HG03097 (cell line): ENCODE measurements at regions not wholly inside any gene's neighbourhood (a gene's known extent, or its start where the extent isn't known, plus 50 kb on each side); places are given as distances from the start of the nearest gene placed in this dataset.

Source experiments
- ATAC-seq: cut with Tn5 transposase; IDR thresholded peaks from one replicate; pipeline ENCODE4 v1.9.1; 2021; ENCODE audit not compliant: unreplicated experiment, low FRiP score

GRCh38 chr18:75931079-75931478, 503.6 kb upstream of the SMIM21 start:
- no peak for ATAC-seq

- no peak for ATAC-seq
Observed at GRCh38 chr18:75928706-75929105, 501.2 kb upstream of the SMIM21 start.

GRCh38 chr18:75927791-75928190, 500.3 kb upstream of the SMIM21 start:
- no peak for ATAC-seq

GRCh38 chr18:75926811-75927210, 499.3 kb upstream of the SMIM21 start:
- ATAC-seq = no peak

GRCh38 chr18:75923169-75923568, 495.7 kb upstream of the SMIM21 start:
- ATAC-seq = no peak

GRCh38 chr18:75916624-75916982, 489.1 kb upstream of the SMIM21 start:
- ATAC-seq = no peak

GRCh38 chr18:75915941-75916623, 488.6 kb upstream of the SMIM21 start:
- ATAC-seq = no peak

- ATAC-seq = no peak
Observed at GRCh38 chr18:75912829-75913228, 485.3 kb upstream of the SMIM21 start.

- ATAC-seq = no peak
Observed at GRCh38 chr18:75904416-75904815, 476.9 kb upstream of the SMIM21 start.

GRCh38 chr18:75898651-75899050, 471.1 kb upstream of the SMIM21 start:
- ATAC-seq = no peak

- ATAC-seq = no peak
Observed at GRCh38 chr18:75897386-75897785, 469.9 kb upstream of the SMIM21 start.

- no peak for ATAC-seq
Observed at GRCh38 chr18:75896865-75897264, 469.4 kb upstream of the SMIM21 start.

- ATAC-seq = no peak
Observed at GRCh38 chr18:75895135-75895534, 467.6 kb upstream of the SMIM21 start.

- ATAC-seq = no peak
Observed at GRCh38 chr18:75884728-75885127, 457.2 kb upstream of the SMIM21 start.

- no peak for ATAC-seq
Observed at GRCh38 chr18:75880925-75881504, 453.5 kb upstream of the SMIM21 start.

GRCh38 chr18:75880266-75880665, 452.8 kb upstream of the SMIM21 start:
- no peak for ATAC-seq

- no peak for ATAC-seq
Observed at GRCh38 chr18:75879196-75879595, 451.7 kb upstream of the SMIM21 start.

GRCh38 chr18:75875559-75875958, 448.1 kb upstream of the SMIM21 start:
- ATAC-seq = no peak

GRCh38 chr18:75874401-75875089, 447.0 kb upstream of the SMIM21 start:
- ATAC-seq = no peak

- no peak for ATAC-seq
Observed at GRCh38 chr18:75871596-75871995, 444.1 kb upstream of the SMIM21 start.

- no peak for ATAC-seq
Observed at GRCh38 chr18:75869162-75869561, 441.7 kb upstream of the SMIM21 start.

- ATAC-seq = no peak
Observed at GRCh38 chr18:75868031-75868430, 440.5 kb upstream of the SMIM21 start.
